Gastrocnemius medialis (tissue), 4 donors: ENCODE measurements at regions not wholly inside any gene's neighbourhood (a gene's known extent, or its start where the extent isn't known, plus 50 kb on each side); places are given as distances from the start of the nearest gene placed in this dataset.

Source experiments
- POLR2A ChIP-seq, 2 donors: fragments of 450-650 bp; IDR thresholded peaks; one replicate each; pipeline ENCODE4 v1.6.1; 2017; ENCODE audit warnings: antibody characterized with exemption in 2 of 2, mild to moderate bottlenecking in 2 of 2, moderate library complexity in 2 of 2
- TF ChIP-seq, protein P1 (sequence below), 5 experiments: fragments of 450-650 bp in 3 of 5; fragments of 200-600 bp in 2 of 5; sonication (generic) in 2 of 5; IDR thresholded peaks in 4 of 5; conservative IDR thresholded peaks in 1 of 5; 1 replicate in 4 of 5; 2 replicates in 1 of 5; pipeline ENCODE4 v1.5.1; 2016 to 2019; ENCODE audit warnings: antibody characterized with exemption in 5 of 5, mild to moderate bottlenecking in 3 of 5, moderate library complexity in 3 of 5

DNA sequence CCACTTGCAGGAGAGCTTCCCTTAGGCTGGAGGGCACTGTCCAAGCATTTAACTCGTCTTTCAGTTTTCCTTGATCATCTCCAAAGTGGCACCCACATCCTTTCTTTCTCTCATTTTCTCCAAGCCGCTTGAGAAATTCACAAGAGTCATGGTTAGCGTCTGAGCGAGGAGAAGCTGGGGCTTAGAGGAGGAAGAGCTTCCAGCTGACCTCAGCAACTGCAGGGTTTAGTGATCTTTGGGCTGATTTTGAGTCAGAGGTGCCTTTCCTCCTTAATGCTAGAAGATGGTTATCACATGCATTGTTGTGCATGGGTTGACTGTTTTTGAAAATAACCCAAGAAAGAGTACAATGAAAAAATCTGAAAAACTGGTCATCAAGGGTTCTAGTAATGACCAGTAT, 134.7 kb downstream of the GADD45G start:
- TF ChIP-seq, protein P1, sequence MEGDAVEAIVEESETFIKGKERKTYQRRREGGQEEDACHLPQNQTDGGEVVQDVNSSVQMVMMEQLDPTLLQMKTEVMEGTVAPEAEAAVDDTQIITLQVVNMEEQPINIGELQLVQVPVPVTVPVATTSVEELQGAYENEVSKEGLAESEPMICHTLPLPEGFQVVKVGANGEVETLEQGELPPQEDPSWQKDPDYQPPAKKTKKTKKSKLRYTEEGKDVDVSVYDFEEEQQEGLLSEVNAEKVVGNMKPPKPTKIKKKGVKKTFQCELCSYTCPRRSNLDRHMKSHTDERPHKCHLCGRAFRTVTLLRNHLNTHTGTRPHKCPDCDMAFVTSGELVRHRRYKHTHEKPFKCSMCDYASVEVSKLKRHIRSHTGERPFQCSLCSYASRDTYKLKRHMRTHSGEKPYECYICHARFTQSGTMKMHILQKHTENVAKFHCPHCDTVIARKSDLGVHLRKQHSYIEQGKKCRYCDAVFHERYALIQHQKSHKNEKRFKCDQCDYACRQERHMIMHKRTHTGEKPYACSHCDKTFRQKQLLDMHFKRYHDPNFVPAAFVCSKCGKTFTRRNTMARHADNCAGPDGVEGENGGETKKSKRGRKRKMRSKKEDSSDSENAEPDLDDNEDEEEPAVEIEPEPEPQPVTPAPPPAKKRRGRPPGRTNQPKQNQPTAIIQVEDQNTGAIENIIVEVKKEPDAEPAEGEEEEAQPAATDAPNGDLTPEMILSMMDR (IDR thresholded peaks at IDR 0.05 in 4 of 5, conservative IDR thresholded peaks at IDR 0.05 in 1 of 5): no peak
- TF ChIP-seq POLR2A (IDR thresholded peaks at IDR 0.05): no peak
